OCI-LY3 (cell line): ENCODE measurements at regions not wholly inside any gene's neighbourhood (a gene's known extent, or its start where the extent isn't known, plus 50 kb on each side); places are given as distances from the start of the nearest gene placed in this dataset.

Experiments
- H2AFZ ChIP-seq: fragments of 200-600, 300-600 bp; shearing (Covaris generic); 2 replicates; pipeline ENCODE4 v1.6.0; 2014; ENCODE audit warnings: antibody characterized with exemption, low read depth, low read length
- H3K27ac ChIP-seq: fragments of 200-600, 300-600 bp; sonication (generic); 2 replicates; pipeline ENCODE4 v1.5.1; 2014; ENCODE audit warnings: mild to moderate bottlenecking, low read length, moderate library complexity, mixed read lengths
- H3K27me3 ChIP-seq: fragments of 200-600, 300-600 bp; sonication (generic); 2 replicates; pipeline ENCODE4 v1.6.1; 2014; ENCODE audit warnings: low read depth, low read length, mixed read lengths
- H3K36me3 ChIP-seq: fragments of 200-600, 300-600 bp; sonication (generic); replicated peaks from 2 replicates; pipeline ENCODE3; 2014; ENCODE audit warnings: low read depth, low read length, mixed read lengths
- H3K4me1 ChIP-seq: fragments of 300-600, 200-600 bp; sonication (generic); 2 replicates; pipeline ENCODE4 v1.6.1; 2014; ENCODE audit warnings: low read length, mixed read lengths
- H3K4me2 ChIP-seq: fragments of 200-600, 300-600 bp; sonication (generic); 2 replicates; pipeline ENCODE4 v1.6.1; 2014; ENCODE audit warnings: low read length, mixed read lengths
- H3K4me3 ChIP-seq: fragments of 300-600, 200-600 bp; sonication (generic); 2 replicates; pipeline ENCODE4 v1.5.1; 2014; ENCODE audit warnings: antibody characterized with exemption, mild to moderate bottlenecking, low read length, moderate library complexity
- H3K79me2 ChIP-seq: fragments of 300-600, 200-600 bp; shearing (Covaris generic); 2 replicates; pipeline ENCODE4 v1.6.1; 2014; ENCODE audit warnings: mild to moderate bottlenecking, low read length, mixed read lengths
- H3K9ac ChIP-seq: fragments of 300-600, 200-600 bp; shearing (Covaris generic); 2 replicates; pipeline ENCODE4 v1.6.0; 2014; ENCODE audit warnings: mild to moderate bottlenecking, low read length, moderate library complexity
- H3K9me3 ChIP-seq: fragments of 200-600, 300-600 bp; shearing (Covaris generic); 2 replicates; pipeline ENCODE4 v1.6.1; 2014; ENCODE audit warnings: low read length, mixed read lengths; ENCODE audit not compliant: insufficient read depth
- H4K20me1 ChIP-seq: fragments of 200-600, 300-600 bp; sonication (generic); 2 replicates; pipeline ENCODE4 v1.6.1; 2016; ENCODE audit warnings: low read length, mixed read lengths; ENCODE audit not compliant: insufficient read depth
- CTCF ChIP-seq: fragments of 200-600, 300-600 bp; sonication (generic); IDR thresholded peaks from 2 replicates; pipeline ENCODE4 v1.5.1; 2014; ENCODE audit warnings: antibody characterized with exemption, low read length, low read depth
- EZH2phosphoT487 ChIP-seq: fragments of 200-600 bp; shearing (Covaris generic); IDR thresholded peaks from 2 replicates; pipeline ENCODE4 v1.6.1; 2018; ENCODE audit warnings: antibody characterized with exemption, mixed run types, low read depth

- H3K36me3 ChIP-seq, result no peaks in the 10 kb centered on the region
- H3K27ac ChIP-seq, result no peak overlapping the region
- H3K9me3 ChIP-seq, result no peaks in the 10 kb centered on the region
- no peaks in the 10 kb centered on the region for H3K27me3 ChIP-seq
- no peak overlapping the region for H2AFZ ChIP-seq
- no peak for TF ChIP-seq EZH2phosphoT487
- no peak for TF ChIP-seq CTCF
- no peak overlapping the region for H3K9ac ChIP-seq
- no peaks in the 10 kb centered on the region for H4K20me1 ChIP-seq
- no peak overlapping the region for H3K4me3 ChIP-seq
- H3K4me1 ChIP-seq, result no peaks in the 10 kb centered on the region
- H3K79me2 ChIP-seq, result no peaks in the 10 kb centered on the region
- no peak overlapping the region for H3K4me2 ChIP-seq
These were observed 128.7 kb downstream of the MAIP1 start for GRCh38 chr2:200084036-200084435.

GRCh38 chr2:200086911-200087310, 131.5 kb downstream of the MAIP1 start:
- no peaks in the 10 kb centered on the region for H3K4me1 ChIP-seq
- H3K9me3 ChIP-seq, result no peaks in the 10 kb centered on the region
- peaks cover 4% of the 10 kb centered on the region for H3K27me3 ChIP-seq
- no peak overlapping the region for H3K27ac ChIP-seq
- H2AFZ ChIP-seq, result no peak overlapping the region
- TF ChIP-seq CTCF (no peak), EZH2phosphoT487 (no peak)
- H3K4me2 ChIP-seq, result no peak overlapping the region
- H3K79me2 ChIP-seq, result no peaks in the 10 kb centered on the region
- H4K20me1 ChIP-seq, result no peaks in the 10 kb centered on the region
- no peak overlapping the region for H3K4me3 ChIP-seq
- no peaks in the 10 kb centered on the region for H3K36me3 ChIP-seq
- H3K9ac ChIP-seq, result no peak overlapping the region

- H2AFZ ChIP-seq, result no peak overlapping the region
- H3K4me2 ChIP-seq, result no peak overlapping the region
These were observed 132.1 kb downstream of the MAIP1 start for GRCh38 chr2:200087451-200087850.

GRCh38 chr2:200089040-200089755, 133.8 kb downstream of the MAIP1 start:
- H3K79me2 ChIP-seq, result no peaks in the 10 kb centered on the region
- peaks cover 4% of the 10 kb centered on the region for H3K27me3 ChIP-seq

More at GRCh38 chr2:200087451-200087850, 132.1 kb downstream of the MAIP1 start:
- Histone ChIP-seq H4K20me1 (no peaks in the 10 kb centered on the region), H3K27me3 (peaks cover 4% of the 10 kb centered on the region), H3K79me2 (no peaks in the 10 kb centered on the region), H3K27ac (no peak overlapping the region), H3K9me3 (no peaks in the 10 kb centered on the region), H3K36me3 (no peaks in the 10 kb centered on the region), H3K4me3 (no peak overlapping the region), H3K4me1 (no peaks in the 10 kb centered on the region), H3K9ac (no peak overlapping the region)
- TF ChIP-seq CTCF, result no peak
- no peak for TF ChIP-seq EZH2phosphoT487

More at GRCh38 chr2:200089040-200089755, 133.8 kb downstream of the MAIP1 start:
- H3K9ac ChIP-seq, result no peak overlapping the region
- no peaks in the 10 kb centered on the region for H3K36me3 ChIP-seq
- no peak overlapping the region for H3K4me3 ChIP-seq
- no peak overlapping the region for H3K27ac ChIP-seq
- H3K9me3 ChIP-seq, result no peaks in the 10 kb centered on the region
- no peak overlapping the region for H3K4me2 ChIP-seq
- no peaks in the 10 kb centered on the region for H4K20me1 ChIP-seq
- no peak overlapping the region for H2AFZ ChIP-seq
- no peak for TF ChIP-seq EZH2phosphoT487
- TF ChIP-seq CTCF, result no peak
- H3K4me1 ChIP-seq, result peaks cover 11% of the 10 kb centered on the region
